ENCODE measurements at regions not wholly inside any gene's neighbourhood (a gene's known extent, or its start where the extent isn't known, plus 50 kb on each side); places are given as distances from the start of the nearest gene placed in this dataset.

GRCh38 chr18:26697186-26697884, 149.0 kb upstream of the KCTD1 start:
- no peak overlapping the region for H3K4me3 Mint-ChIP-seq (ENCODE audit: unreplicated experiment)
- no peak overlapping the region for H3K27ac Mint-ChIP-seq (ENCODE audit: unreplicated experiment)
- no peaks in the 10 kb centered on the region for H3K36me3 Mint-ChIP-seq (ENCODE audit: unreplicated experiment)
- no peak for TF ChIP-seq CTCF (IDR thresholded peaks at IDR 0.05; ENCODE audit: partially characterized antibody, unreplicated experiment)
- no peaks in the 10 kb centered on the region for H3K27me3 Mint-ChIP-seq (ENCODE audit: unreplicated experiment)
- H3K9me3 Mint-ChIP-seq (ENCODE audit: unreplicated experiment): peaks cover 1% of the 10 kb centered on the region
- no peak for DNase-seq
- no peaks in the 10 kb centered on the region for H3K4me1 Mint-ChIP-seq (ENCODE audit: low read depth, unreplicated experiment)

DNA sequence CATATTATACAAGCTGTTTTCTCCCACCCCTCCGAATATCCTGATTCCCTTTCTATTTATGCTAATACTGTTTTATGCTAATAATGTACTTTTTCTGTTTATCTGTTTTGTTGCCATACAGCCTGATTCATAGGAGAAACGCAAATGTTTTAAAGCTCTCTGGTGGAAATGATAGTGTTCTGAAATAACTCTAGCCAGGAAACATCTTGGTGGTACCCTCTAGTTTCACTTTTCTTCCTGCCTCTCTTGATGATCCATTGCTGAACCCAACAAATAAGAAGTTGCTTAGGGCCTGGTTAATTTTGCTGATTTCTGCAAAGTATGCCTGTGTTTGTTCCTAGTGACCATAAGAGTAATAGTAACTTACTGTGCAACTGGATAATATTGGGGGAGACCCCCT, 148.4 kb upstream of the KCTD1 start:
- Mint-ChIP-seq H3K27me3 (ENCODE audit: unreplicated experiment) (no peaks in the 10 kb centered on the region), H3K4me3 (ENCODE audit: unreplicated experiment) (no peak overlapping the region), H3K4me1 (ENCODE audit: low read depth, unreplicated experiment) (no peaks in the 10 kb centered on the region), H3K27ac (ENCODE audit: unreplicated experiment) (no peak overlapping the region), H3K9me3 (ENCODE audit: unreplicated experiment) (peaks cover 1% of the 10 kb centered on the region), H3K36me3 (ENCODE audit: unreplicated experiment) (no peaks in the 10 kb centered on the region)
- DNase-seq: no peak
- no peak for TF ChIP-seq CTCF (IDR thresholded peaks at IDR 0.05; ENCODE audit: partially characterized antibody, unreplicated experiment)

GRCh38 chr18:26696308-26696707, 148.0 kb upstream of the KCTD1 start:
- no peak for DNase-seq
- Mint-ChIP-seq H3K9me3 (ENCODE audit: unreplicated experiment) (peaks cover 1% of the 10 kb centered on the region), H3K27me3 (ENCODE audit: unreplicated experiment) (no peaks in the 10 kb centered on the region), H3K4me1 (ENCODE audit: low read depth, unreplicated experiment) (no peaks in the 10 kb centered on the region), H3K36me3 (ENCODE audit: unreplicated experiment) (no peaks in the 10 kb centered on the region), H3K27ac (ENCODE audit: unreplicated experiment) (no peak overlapping the region), H3K4me3 (ENCODE audit: unreplicated experiment) (no peak overlapping the region)
- TF ChIP-seq CTCF (IDR thresholded peaks at IDR 0.05; ENCODE audit: partially characterized antibody, unreplicated experiment): no peak

- no peak for DNase-seq
- Mint-ChIP-seq H3K4me3 (ENCODE audit: unreplicated experiment) (no peak overlapping the region), H3K27me3 (ENCODE audit: unreplicated experiment) (no peaks in the 10 kb centered on the region), H3K9me3 (ENCODE audit: unreplicated experiment) (no peaks in the 10 kb centered on the region), H3K27ac (ENCODE audit: unreplicated experiment) (no peak overlapping the region), H3K4me1 (ENCODE audit: low read depth, unreplicated experiment) (peaks cover 11% of the 10 kb centered on the region), H3K36me3 (ENCODE audit: unreplicated experiment) (no peaks in the 10 kb centered on the region)
- TF ChIP-seq CTCF (IDR thresholded peaks at IDR 0.05; ENCODE audit: partially characterized antibody, unreplicated experiment): no peak
These were observed 141.0 kb upstream of the KCTD1 start for GRCh38 chr18:26689226-26689879.

DNA sequence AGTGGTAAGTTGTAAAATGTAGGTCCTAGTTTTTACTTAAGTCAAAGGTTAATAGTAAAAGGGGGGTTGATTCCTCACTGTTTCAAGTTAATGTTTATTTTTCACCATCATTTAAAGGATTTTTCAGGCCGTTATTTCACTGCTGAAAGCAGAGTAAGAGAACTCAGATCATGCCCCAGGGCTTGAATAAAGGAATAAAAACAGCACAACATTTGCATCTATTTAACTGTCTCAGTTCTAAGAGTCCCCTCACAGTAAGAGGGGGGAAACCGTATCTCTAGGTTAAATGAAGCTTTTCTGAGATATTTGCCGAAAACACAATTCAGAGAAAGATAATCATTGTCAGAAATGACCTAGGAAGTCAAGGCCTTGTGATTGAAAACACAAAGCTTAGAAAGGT, 138.2 kb upstream of the KCTD1 start:
- DNase-seq: no peak
- H3K27ac Mint-ChIP-seq (ENCODE audit: unreplicated experiment): no peak overlapping the region
- no peaks in the 10 kb centered on the region for H3K27me3 Mint-ChIP-seq (ENCODE audit: unreplicated experiment)
- TF ChIP-seq CTCF (IDR thresholded peaks at IDR 0.05; ENCODE audit: partially characterized antibody, unreplicated experiment): no peak
- no peaks in the 10 kb centered on the region for H3K9me3 Mint-ChIP-seq (ENCODE audit: unreplicated experiment)
- no peak overlapping the region for H3K4me3 Mint-ChIP-seq (ENCODE audit: unreplicated experiment)
- peaks cover 11% of the 10 kb centered on the region for H3K4me1 Mint-ChIP-seq (ENCODE audit: low read depth, unreplicated experiment)
- no peaks in the 10 kb centered on the region for H3K36me3 Mint-ChIP-seq (ENCODE audit: unreplicated experiment)

All from glutamatergic neuron (in vitro differentiated cells).